GM12878 (cell line): ENCODE measurements at regions not wholly inside any gene's neighbourhood (a gene's known extent, or its start where the extent isn't known, plus 50 kb on each side); places are given as distances from the start of the nearest gene placed in this dataset.

Experiments used
- ATAC-seq: fragments of 200-7000 bp; cut with Tn5 transposase; 3 replicates; pipeline ENCODE4 v1.9.1; 2020; ENCODE audit warnings: mild to moderate bottlenecking, moderate library complexity
- BruUV-seq: library from RNA; stranded (reverse); fragments of 400-500 nt; replicated peaks from 2 replicates; lab custom pipeline; 2021; lab: Mats Ljungman, UMichigan
- CTCF ChIA-PET: fragments of 300-600 bp; sonication (Branson Sonifier 250); formaldehyde crosslinking; extraction: SDS; loops from one replicate; lab custom pipeline; 2021; ENCODE audit warnings: inconsistent platforms; lab: Yijun Ruan, JAX
- POLR2A ChIA-PET: fragments of 350-600 bp; formaldehyde crosslinking; extraction: SDS; loops from one replicate; lab custom pipeline; 2021; ENCODE audit warnings: inconsistent platforms; lab: Charles Lee
- RAD21 ChIA-PET: fragments of 300-600 bp; sonication (Branson Sonifier 250); formaldehyde crosslinking; loops from one replicate; lab custom pipeline; 2023; ENCODE audit warnings: antibody characterized with exemption; ENCODE audit not compliant: unreplicated experiment; lab: Charles Lee
- SMC1A ChIA-PET: fragments of 300-600 bp; sonication (Branson Sonifier 250); formaldehyde crosslinking; loops from one replicate; lab custom pipeline; 2023; ENCODE audit not compliant: unreplicated experiment, uncharacterized antibody; lab: Charles Lee
- DNase-seq: peaks from one replicate; pipeline ENCODE4 v3.0.0-alpha.2; 2011; ENCODE audit warnings: low read depth, low spot score
- FAIRE-seq: peaks from 3 replicates; lab custom pipeline; 2011; peaks lifted over from hg19 to GRCh38; lab: Jason Lieb, UNC
- H2AFZ ChIP-seq: 2 replicates; pipeline ENCODE4 v1.6.0; 2011; ENCODE audit warnings: low read depth, low read length, control low read depth; ENCODE audit not compliant: control insufficient read depth
- H3K27ac ChIP-seq: 2 replicates; pipeline ENCODE4 v1.5.1; 2011; ENCODE audit warnings: control low read depth; ENCODE audit not compliant: control insufficient read depth, insufficient read depth
- H3K27me3 ChIP-seq, 2 experiments: replicated peaks in 1 of 2; 2 replicates each; pipeline versions ENCODE4 v1.6.0 to v1.6.1; 2011; ENCODE audit warnings: low read length in 1 of 2; ENCODE audit not compliant: control insufficient read depth in 2 of 2, insufficient read depth in 2 of 2
- H3K36me3 ChIP-seq, 2 experiments: 2 replicates each; pipeline ENCODE4 v1.5.1; 2011; ENCODE audit warnings: low read length in 1 of 2; ENCODE audit not compliant: control insufficient read depth in 2 of 2, insufficient read depth in 2 of 2
- H3K4me1 ChIP-seq: 2 replicates; pipeline ENCODE4 v1.6.1; 2011; ENCODE audit warnings: mild to moderate bottlenecking, low read length, moderate library complexity, mixed read lengths; ENCODE audit not compliant: control insufficient read depth, insufficient read depth
- H3K4me2 ChIP-seq: 2 replicates; pipeline ENCODE4 v1.6.0; 2011; ENCODE audit warnings: control low read depth; ENCODE audit not compliant: control insufficient read depth, insufficient read depth
- H3K4me3 ChIP-seq: fragments of 200-600 bp; sonication (generic); 2 replicates; pipeline ENCODE4 v1.5.1; 2016
- H3K79me2 ChIP-seq: 2 replicates; pipeline ENCODE4 v1.6.0; 2011; ENCODE audit warnings: low read length; ENCODE audit not compliant: control insufficient read depth, insufficient read depth
- H3K9ac ChIP-seq: 2 replicates; pipeline ENCODE4 v1.8.0; 2011; ENCODE audit warnings: low read length, control low read depth, mixed read lengths; ENCODE audit not compliant: control insufficient read depth, insufficient read depth
- H3K9me3 ChIP-seq: replicated peaks from 3 replicates; pipeline ENCODE4 v1.5.1; 2011; ENCODE audit warnings: mild to moderate bottlenecking, low read length; ENCODE audit not compliant: control insufficient read depth, insufficient read depth
- H4K20me1 ChIP-seq: 2 replicates; pipeline ENCODE4 v1.6.0; 2011; ENCODE audit not compliant: control insufficient read depth, insufficient read depth
- CBX3 ChIP-seq: fragments of 200-600 bp; sonication (generic); IDR thresholded peaks from 2 replicates; pipeline ENCODE4 v1.6.1; 2016; ENCODE audit warnings: low read depth, borderline replicate concordance
- E4F1 ChIP-seq: fragments of 450-650 bp; IDR thresholded peaks from 2 replicates; pipeline ENCODE4 v1.6.1; 2018; ENCODE audit warnings: borderline replicate concordance, mild to moderate bottlenecking; ENCODE audit not compliant: partially characterized antibody
- JUND ChIP-seq: IDR thresholded peaks from 2 replicates; pipeline ENCODE4 v1.6.1; 2012; ENCODE audit warnings: low read depth, mild to moderate bottlenecking, low read length, improper control_type of control experiment, moderate library complexity
- RBBP5 ChIP-seq: fragments of 200-600 bp; sonication (generic); conservative IDR thresholded peaks from 2 replicates; pipeline ENCODE4 v1.6.1; 2016
- SIX5 ChIP-seq: IDR thresholded peaks from 2 replicates; pipeline ENCODE4 v1.6.1; 2011; ENCODE audit warnings: mild to moderate bottlenecking, low read depth, low read length, moderate library complexity; ENCODE audit not compliant: severe bottlenecking
- STAT1 ChIP-seq: fragments of 450-650 bp; conservative IDR thresholded peaks from 2 replicates; pipeline ENCODE4 v1.6.1; 2014; ENCODE audit warnings: antibody characterized with exemption, mild to moderate bottlenecking
- SUZ12 ChIP-seq: fragments of 200-600 bp; sonication (generic); IDR thresholded peaks from one replicate; pipeline ENCODE4 v1.6.1; 2018; ENCODE audit warnings: antibody characterized with exemption, mild to moderate bottlenecking; ENCODE audit not compliant: unreplicated experiment
- ZNF687 ChIP-seq: fragments of 450-650 bp; IDR thresholded peaks from 2 replicates; pipeline ENCODE4 v1.6.1; 2017; ENCODE audit warnings: mild to moderate bottlenecking, moderate library complexity
- WGBS: methylation state at CpG from one replicate; pipeline ENCODE4 v1.1.6; 2016; ENCODE audit warnings: low lambda C conversion rate; ENCODE audit not compliant: insufficient replicate concordance, insufficient coverage; ENCODE audit errors: missing lambda C conversion rate; 5-methylcytosine and 5-hydroxymethylcytosine counted together
- in situ Hi-C: fragments of 300-500 bp; cut with MboI; formaldehyde crosslinking; loops from 9 replicates; pipeline ENCODE4 v1.14.3; 2018; ENCODE audit warnings: mixed read lengths
- intact Hi-C: fragments of 100-400 bp; cut with micrococcal nuclease; formaldehyde crosslinking; loops from one replicate; pipeline ENCODE4 v1.14.2; 2022; ENCODE audit not compliant: unreplicated experiment

- H4K20me1 ChIP-seq = no peaks in the 10 kb centered on the region
- POLR2A ChIA-PET = no interaction called here
- 26% methylated on average over 2 of the region's 2 CpGs for WGBS
- no peak overlapping the region for H3K27ac ChIP-seq
- SMC1A ChIA-PET = no interaction called here
- H2AFZ ChIP-seq = no peak overlapping the region
- RAD21 ChIA-PET = no interaction called here
- no peaks in the 10 kb centered on the region for H3K4me1 ChIP-seq
- no peak for FAIRE-seq
- intact Hi-C loops = no loop called here
- TF ChIP-seq SIX5 = no peak
- TF ChIP-seq SUZ12 = no peak
- no peak for TF ChIP-seq ZNF687
- no peak for TF ChIP-seq CBX3
- no peak for TF ChIP-seq RBBP5
- no peak for TF ChIP-seq JUND
- TF ChIP-seq STAT1 = no peak
- TF ChIP-seq E4F1 = no peak
- TF ChIP-seq, all 136 proteins: peak for 0
- DNase-seq (no peak), ATAC-seq (no peak)
- Histone ChIP-seq H3K4me3 (no peak overlapping the region), H3K9me3 (no peaks in the 10 kb centered on the region), H3K36me3 (no peaks in the 10 kb centered on the region), H3K79me2 (no peaks in the 10 kb centered on the region), H3K27me3 (no peaks in the 10 kb centered on the region), H3K9ac (no peak overlapping the region), H3K4me2 (no peak overlapping the region)
- CTCF ChIA-PET = no interaction called here
- in situ Hi-C loops = no loop called here
- no TSS peak for BruUV-seq
Observed at GRCh38 chr4:66613591-66613990, 931.7 kb downstream of the CENPC start.
